PC-3 (cell line): ENCODE measurements at regions not wholly inside any gene's neighbourhood (a gene's known extent, or its start where the extent isn't known, plus 50 kb on each side); places are given as distances from the start of the nearest gene placed in this dataset.

Source experiments
- ATAC-seq: fragments of 200-7000 bp; cut with Tn5 transposase; 2 replicates; pipeline ENCODE4 v1.9.1; 2020; ENCODE audit warnings: mild to moderate bottlenecking, moderate library complexity
- BruUV-seq: library from RNA; stranded (reverse); fragments of 400-500 nt; replicated peaks from 2 replicates; lab custom pipeline; 2021; lab: Mats Ljungman, UMichigan
- CTCF ChIA-PET: fragments of 300-600 bp; sonication (Branson Sonifier 250); formaldehyde crosslinking; loops from one replicate; lab custom pipeline; 2022; ENCODE audit warnings: antibody characterized with exemption; lab: Charles Lee
- POLR2A ChIA-PET: fragments of 300-600 bp; sonication (Branson Sonifier 250); formaldehyde crosslinking; loops from one replicate; lab custom pipeline; 2022; ENCODE audit warnings: antibody characterized with exemption; ENCODE audit not compliant: unreplicated experiment; lab: Charles Lee
- DNase-seq: peaks from one replicate; pipeline ENCODE4 v3.0.0-alpha.2; 2015
- H2AFZ ChIP-seq: fragments of 300-600 bp; sonication (generic); 2 replicates; pipeline ENCODE4 v1.6.0; 2016; ENCODE audit warnings: antibody characterized with exemption, low read length
- H3F3A ChIP-seq: fragments of 300-600 bp; sonication (generic); one replicate; pipeline ENCODE4 v1.6.0; 2017; ENCODE audit warnings: antibody characterized with exemption, low read length, control low read depth, mild to moderate bottlenecking; ENCODE audit not compliant: unreplicated experiment
- H3K27ac ChIP-seq: fragments of 300-600 bp; sonication (generic); 2 replicates; pipeline ENCODE4 v1.5.1; 2016; ENCODE audit warnings: mild to moderate bottlenecking, low read length
- H3K27me3 ChIP-seq: fragments of 300-600 bp; sonication (generic); 2 replicates; pipeline ENCODE4 v1.6.1; 2016; ENCODE audit warnings: low read length, mixed read lengths
- H3K36me3 ChIP-seq: fragments of 300-600 bp; sonication (generic); 2 replicates; pipeline ENCODE4 v1.6.1; 2016; ENCODE audit warnings: low read depth, mixed run types, low read length, mixed read lengths
- H3K4me1 ChIP-seq: fragments of 300-600 bp; sonication (generic); 2 replicates; pipeline ENCODE4 v1.5.1; 2016; ENCODE audit warnings: low read length; ENCODE audit not compliant: insufficient read depth
- H3K4me2 ChIP-seq: fragments of 300-600 bp; sonication (generic); 2 replicates; pipeline ENCODE4 v1.6.0; 2016; ENCODE audit warnings: low read length
- H3K4me3 ChIP-seq: fragments of 300-600 bp; sonication (generic); 2 replicates; pipeline ENCODE4 v1.5.1; 2016; ENCODE audit warnings: mild to moderate bottlenecking, low read length, mixed read lengths
- H3K79me2 ChIP-seq: fragments of 300-600 bp; sonication (generic); 2 replicates; pipeline ENCODE4 v1.6.1; 2017; ENCODE audit warnings: low read length, mixed read lengths
- H3K9ac ChIP-seq: fragments of 300-600 bp; sonication (generic); 2 replicates; pipeline ENCODE4 v1.6.0; 2016; ENCODE audit warnings: mild to moderate bottlenecking, low read length
- H3K9me2 ChIP-seq: fragments of 300-600 bp; sonication (generic); replicated peaks from 2 replicates; pipeline ENCODE4 v1.6.1; 2016; ENCODE audit warnings: mixed run types, low read length, mixed read lengths
- H3K9me3 ChIP-seq: fragments of 300-600 bp; sonication (generic); 2 replicates; pipeline ENCODE4 v1.6.1; 2016; ENCODE audit warnings: low read length, mixed read lengths
- H4K20me1 ChIP-seq: fragments of 300-600 bp; sonication (generic); 2 replicates; pipeline ENCODE4 v1.6.1; 2016; ENCODE audit warnings: low read length, mixed read lengths
- CTCF ChIP-seq: fragments of 300-600 bp; sonication (generic); conservative IDR thresholded peaks from 2 replicates; pipeline ENCODE4 v1.5.1; 2017; ENCODE audit warnings: antibody characterized with exemption, low read depth, mild to moderate bottlenecking, low read length
- EZH2 ChIP-seq: fragments of 300-600 bp; sonication (generic); IDR thresholded peaks from one replicate; pipeline ENCODE4 v1.6.1; 2017; ENCODE audit warnings: antibody characterized with exemption, mild to moderate bottlenecking, low read length; ENCODE audit not compliant: unreplicated experiment
- EZH2phosphoT487 ChIP-seq: fragments of 300-600 bp; sonication (generic); IDR thresholded peaks from 2 replicates; pipeline ENCODE4 v1.6.1; 2018; ENCODE audit warnings: mild to moderate bottlenecking, antibody characterized with exemption, low read length, borderline replicate concordance
- intact Hi-C: fragments of 100-400 bp; cut with micrococcal nuclease; formaldehyde crosslinking; loops from 2 replicates; pipeline ENCODE4 v1.9.0; 2023

GRCh38 chr17:68780596-68780995 lies 174.6 kb downstream of the ABCA8 start:
- no peak overlapping the region for H3K9ac ChIP-seq
- intact Hi-C loops = no loop called here
- TF ChIP-seq EZH2 (no peak), EZH2phosphoT487 (no peak), CTCF (no peak)
- ChIA-PET CTCF (no interaction called here), POLR2A (no interaction called here)
- peaks cover under 1% of the 10 kb centered on the region; the same call in 1 of the 2 replicates for H3K4me1 ChIP-seq
- H3K27ac ChIP-seq = no peak overlapping the region
- no peaks in the 10 kb centered on the region for H3K79me2 ChIP-seq
- peaks cover 9% of the 10 kb centered on the region; the same call in 1 of the 2 replicates for H3K27me3 ChIP-seq
- H4K20me1 ChIP-seq = no peaks in the 10 kb centered on the region
- ATAC-seq (no peak), DNase-seq (no peak)
- BruUV-seq = no TSS peak
- H3K36me3 ChIP-seq = no peaks in the 10 kb centered on the region
- H3K4me2 ChIP-seq = no peak overlapping the region
- no peaks in the 10 kb centered on the region for H3K9me2 ChIP-seq
- no peak overlapping the region for H3K4me3 ChIP-seq
- H3K9me3 ChIP-seq = no peaks in the 10 kb centered on the region
- no peak overlapping the region for H2AFZ ChIP-seq
- no peaks in the 10 kb centered on the region for H3F3A ChIP-seq

- Histone ChIP-seq H3K27ac (no peak overlapping the region), H3K4me1 (peaks cover 13% of the 10 kb centered on the region), H2AFZ (no peak overlapping the region), H3K4me2 (no peak overlapping the region), H3K27me3 (peaks cover 5% of the 10 kb centered on the region; the same call in 1 of the 2 replicates), H3K4me3 (no peak overlapping the region), H4K20me1 (no peaks in the 10 kb centered on the region), H3F3A (no peaks in the 10 kb centered on the region), H3K36me3 (no peaks in the 10 kb centered on the region), H3K9ac (no peak overlapping the region), H3K9me2 (no peaks in the 10 kb centered on the region), H3K9me3 (no peaks in the 10 kb centered on the region), H3K79me2 (no peaks in the 10 kb centered on the region)
- ChIA-PET CTCF (no interaction called here), POLR2A (no interaction called here)
- DNase-seq (no peak), ATAC-seq (no peak)
- intact Hi-C loops = loop anchor here (10.0 kb wide), 1 partner anchor 266 kb away; no protein-coding TSS in a partner anchor
- BruUV-seq = no TSS peak
- no peak for TF ChIP-seq EZH2phosphoT487
- no peak for TF ChIP-seq EZH2
These were observed 176.5 kb downstream of the ABCA8 start for GRCh38 chr17:68778726-68779125.

GRCh38 chr17:68777856-68778694 lies 176.9 kb upstream of the FAM20A start:
- no peak overlapping the region for H3K9ac ChIP-seq
- peaks cover 13% of the 10 kb centered on the region for H3K4me1 ChIP-seq
- TF ChIP-seq CTCF = no peak
- no peak overlapping the region for H3K27ac ChIP-seq
- DNase-seq = no peak
- intact Hi-C loops = loop anchor here (1.0 to 10.0 kb wide), 6 partner anchors 16 to 457 kb away; no protein-coding TSS in a partner anchor
- ATAC-seq = no peak
- no peaks in the 10 kb centered on the region for H3K9me3 ChIP-seq
- CTCF ChIA-PET = interaction anchor here (0.7 kb wide), 1 partner anchor 178 kb away, joined by 3 read pairs; no protein-coding TSS in a partner anchor
- H3K27me3 ChIP-seq = peaks cover 5% of the 10 kb centered on the region; the same call in 1 of the 2 replicates
- H3K36me3 ChIP-seq = no peaks in the 10 kb centered on the region
- no TSS peak for BruUV-seq
- H2AFZ ChIP-seq = no peak overlapping the region
- no peak overlapping the region for H3K4me2 ChIP-seq
- H3K79me2 ChIP-seq = no peaks in the 10 kb centered on the region
- no peaks in the 10 kb centered on the region for H3K9me2 ChIP-seq
- no peak overlapping the region for H3K4me3 ChIP-seq
- no peaks in the 10 kb centered on the region for H4K20me1 ChIP-seq
- POLR2A ChIA-PET = no interaction called here
- no peaks in the 10 kb centered on the region for H3F3A ChIP-seq
